Dedifferentiated amniotic fluid mesenchymal stem cell (primary cell): ENCODE measurements at regions not wholly inside any gene's neighbourhood (a gene's known extent, or its start where the extent isn't known, plus 50 kb on each side); places are given as distances from the start of the nearest gene placed in this dataset.

Source experiments
- DNase-seq: peaks from one replicate; pipeline ENCODE4 v3.0.0-alpha.2; 2016; ENCODE audit errors: extremely low spot score

DNA sequence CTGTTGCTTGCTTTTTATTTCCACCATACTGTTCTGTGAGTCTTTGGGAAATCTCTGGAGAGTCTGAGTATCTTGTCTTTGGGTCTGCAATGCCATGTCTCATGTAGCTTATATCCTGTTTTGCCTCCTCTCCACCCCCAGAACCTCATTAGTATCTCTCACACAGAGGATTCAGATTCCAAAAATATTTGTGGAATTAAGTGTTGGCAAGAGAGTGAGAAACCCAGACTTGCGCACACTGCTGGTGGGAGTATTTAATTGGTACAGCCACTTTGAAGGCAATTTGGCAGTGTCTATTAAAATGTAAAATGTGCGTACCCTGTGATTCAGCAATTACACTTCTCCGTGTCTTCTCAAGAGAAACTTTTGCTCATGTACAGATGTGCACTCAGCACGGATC lies 68.6 kb downstream of the ZNF621 start:
- no peak for DNase-seq

DNA sequence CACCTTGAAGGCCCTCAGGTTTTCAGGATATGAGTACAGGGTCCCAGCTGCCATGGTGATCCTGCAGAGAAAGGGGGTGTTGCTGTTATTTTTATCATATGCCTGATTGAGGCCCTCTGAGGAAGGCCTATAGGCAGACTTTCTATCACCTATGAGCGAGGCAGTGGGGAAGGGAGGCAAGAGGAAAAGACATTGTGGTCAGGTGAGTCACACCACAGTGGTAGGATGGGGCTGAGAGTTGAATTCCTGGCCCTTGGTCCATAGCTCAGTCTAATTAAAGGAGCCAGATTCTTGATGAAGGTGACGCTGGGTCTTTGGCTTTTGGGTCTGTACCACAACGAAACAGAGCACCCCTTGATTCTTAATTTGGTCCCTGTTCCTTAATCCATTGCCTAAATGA lies 72.7 kb downstream of the ZNF621 start:
- no peak for DNase-seq

DNA sequence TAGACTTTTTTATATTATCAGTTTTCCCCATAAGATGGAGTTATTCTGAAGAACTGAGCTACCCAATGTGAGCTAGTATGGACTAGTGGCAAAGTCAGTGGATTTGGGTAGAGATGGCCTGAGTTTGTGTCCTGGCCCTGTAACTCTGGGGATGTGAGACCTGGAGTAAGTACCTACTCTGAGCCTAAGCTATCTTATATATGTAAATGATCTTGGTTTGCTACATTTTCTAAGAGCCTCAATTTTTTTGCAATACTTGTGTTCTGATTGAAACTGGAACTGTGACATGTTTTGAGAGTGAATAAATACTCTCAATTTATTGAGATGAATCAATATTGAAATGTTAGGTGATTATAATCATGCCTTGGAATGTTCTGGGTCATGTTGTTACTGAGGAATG lies 73.6 kb downstream of the ZNF621 start:
- DNase-seq, result no peak

DNA sequence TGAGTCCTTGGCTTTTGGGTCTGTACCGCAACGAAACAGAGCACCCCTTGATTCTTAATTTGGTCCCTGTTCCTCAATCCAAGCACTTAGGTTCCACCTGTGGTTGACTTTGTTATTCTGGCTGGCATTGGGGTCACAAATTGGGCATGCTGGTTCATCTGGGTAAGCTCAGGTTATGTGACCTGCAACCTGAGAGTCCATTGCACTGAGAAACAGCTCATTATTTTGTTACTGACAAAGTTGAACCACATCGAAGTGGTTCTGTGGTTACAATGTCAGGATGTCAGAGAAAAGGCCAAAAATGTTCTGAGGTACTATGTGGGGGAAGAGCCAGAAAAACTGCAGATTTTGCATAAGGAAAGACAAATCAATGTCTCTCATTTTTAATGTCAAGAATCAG lies 74.2 kb downstream of the ZNF621 start:
- no peak for DNase-seq

DNA sequence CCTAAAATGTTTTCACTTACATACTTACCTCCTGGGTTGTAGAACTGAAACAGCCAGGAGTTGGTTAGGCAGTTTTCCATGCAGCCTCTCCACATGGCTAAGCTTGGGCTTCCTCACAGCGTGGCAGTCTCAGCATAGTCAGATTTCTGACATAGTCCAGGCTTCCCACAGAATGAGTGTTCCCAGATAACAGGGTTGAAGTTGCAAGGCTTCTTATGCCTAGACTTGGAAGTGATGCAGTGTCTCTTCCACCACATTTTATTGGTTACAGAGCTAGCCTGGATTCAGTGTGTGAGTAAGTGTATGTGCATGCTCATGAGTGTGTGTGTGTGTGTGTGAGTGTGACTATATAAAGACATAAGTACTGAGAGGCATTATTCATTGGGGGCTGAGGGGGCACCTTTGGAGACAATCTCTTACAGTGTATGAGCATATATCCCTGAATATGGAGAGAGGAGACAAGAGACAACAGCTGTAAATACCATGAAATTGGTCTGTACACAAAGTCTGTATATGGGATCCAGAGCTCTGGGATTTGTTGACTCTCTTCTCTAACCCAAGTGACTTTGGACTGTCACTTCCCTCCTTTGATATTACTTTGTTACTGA lies 78.1 kb downstream of the ZNF621 start:
- DNase-seq, result no peak

DNA sequence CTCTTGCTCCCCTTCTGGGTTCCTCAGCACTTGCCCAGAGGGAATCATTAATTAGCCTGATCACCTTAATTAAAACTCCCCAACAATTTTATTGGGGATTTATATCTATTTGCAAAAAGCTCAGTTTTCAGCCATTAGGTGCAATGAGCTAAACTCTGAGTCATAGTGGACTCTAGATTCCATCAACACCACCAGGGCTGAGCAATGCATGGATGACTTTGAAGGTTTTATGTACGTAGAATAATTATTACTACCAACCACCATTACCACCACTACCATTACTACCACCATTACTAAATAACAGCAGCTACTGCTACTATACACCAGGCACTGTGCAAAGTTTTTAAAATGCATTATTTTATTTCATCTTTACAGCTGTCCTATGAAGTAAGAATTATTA lies 81.2 kb downstream of the ZNF621 start:
- DNase-seq, result no peak

DNA sequence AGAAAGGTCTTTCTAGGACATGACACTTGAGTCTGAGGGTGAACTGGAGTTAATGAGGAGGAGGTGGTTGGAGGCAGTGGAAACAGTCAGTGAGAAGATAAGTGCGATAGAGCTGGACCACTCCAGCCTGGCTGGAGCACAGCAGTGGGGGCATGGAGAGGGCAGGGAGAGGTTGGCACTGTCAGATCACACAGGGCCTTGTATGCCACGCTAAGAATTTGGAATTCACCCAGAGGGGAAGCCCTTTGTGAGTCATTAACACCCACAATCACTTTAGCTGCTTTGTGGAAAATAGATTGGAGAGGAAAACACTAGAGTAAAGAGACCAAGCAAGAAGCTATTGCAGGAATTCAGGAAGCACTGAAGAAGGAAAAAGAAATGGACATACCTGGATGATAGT lies 83.3 kb downstream of the ZNF621 start:
- DNase-seq, result no peak

DNA sequence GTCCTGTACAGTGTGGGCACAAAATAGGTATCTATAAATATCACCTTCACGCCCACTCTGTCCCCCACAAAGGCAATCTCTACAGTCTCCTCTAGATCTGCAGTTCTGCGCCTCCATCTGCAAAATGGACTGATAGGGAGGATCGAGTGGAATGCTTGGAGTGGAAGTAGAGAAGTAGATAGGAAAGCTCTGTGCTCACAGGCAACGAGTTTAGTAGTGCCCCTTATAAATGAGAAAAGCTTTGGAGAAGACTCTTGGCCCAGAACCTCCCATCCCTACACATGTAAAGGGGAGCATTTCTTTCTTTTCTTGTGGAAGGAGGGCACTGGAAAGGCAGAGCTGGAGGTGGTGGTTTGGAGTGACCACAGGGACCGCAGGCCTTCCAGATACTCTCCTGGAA lies 88.5 kb downstream of the ZNF621 start:
- DNase-seq, result no peak

DNA sequence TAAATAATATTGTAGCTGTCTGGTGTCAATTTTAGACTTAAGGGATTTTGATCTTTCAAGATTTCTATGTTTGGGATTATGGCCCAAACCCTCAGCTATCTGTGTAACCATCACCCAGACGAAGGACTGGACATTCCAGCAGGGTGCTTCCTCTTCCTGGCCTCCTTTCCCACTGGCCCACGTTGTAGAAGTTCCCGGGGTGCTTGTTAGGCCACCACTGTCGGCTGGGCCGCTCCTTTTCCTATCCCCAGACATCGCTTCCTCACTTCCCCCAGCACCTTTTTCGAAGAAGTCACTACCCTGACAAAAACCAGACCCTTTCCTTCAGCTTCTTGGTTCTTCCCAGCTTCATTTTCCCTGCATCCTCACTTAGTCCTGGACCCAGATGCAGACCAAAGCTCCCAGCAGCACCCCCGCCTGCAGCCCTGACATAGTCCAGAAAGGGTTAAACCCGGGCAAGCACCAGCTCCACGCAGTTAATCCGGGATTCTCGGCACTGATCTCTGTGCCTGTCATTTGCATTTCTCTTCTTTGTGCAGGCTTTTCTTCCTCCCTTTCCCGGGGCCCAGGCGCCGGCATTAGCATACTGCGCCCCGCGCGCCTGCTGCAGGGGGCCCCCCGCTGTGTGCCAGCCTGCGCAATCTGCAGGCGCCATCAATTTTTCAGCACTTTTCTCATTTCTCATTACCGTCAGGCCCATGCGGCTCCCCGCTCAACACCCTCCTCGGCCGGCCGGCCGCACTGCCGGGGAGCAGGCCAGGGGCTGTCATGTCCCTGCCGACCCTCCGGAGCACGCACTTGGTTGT lies 90.6 kb downstream of the ZNF621 start:
- no peak for DNase-seq

DNA sequence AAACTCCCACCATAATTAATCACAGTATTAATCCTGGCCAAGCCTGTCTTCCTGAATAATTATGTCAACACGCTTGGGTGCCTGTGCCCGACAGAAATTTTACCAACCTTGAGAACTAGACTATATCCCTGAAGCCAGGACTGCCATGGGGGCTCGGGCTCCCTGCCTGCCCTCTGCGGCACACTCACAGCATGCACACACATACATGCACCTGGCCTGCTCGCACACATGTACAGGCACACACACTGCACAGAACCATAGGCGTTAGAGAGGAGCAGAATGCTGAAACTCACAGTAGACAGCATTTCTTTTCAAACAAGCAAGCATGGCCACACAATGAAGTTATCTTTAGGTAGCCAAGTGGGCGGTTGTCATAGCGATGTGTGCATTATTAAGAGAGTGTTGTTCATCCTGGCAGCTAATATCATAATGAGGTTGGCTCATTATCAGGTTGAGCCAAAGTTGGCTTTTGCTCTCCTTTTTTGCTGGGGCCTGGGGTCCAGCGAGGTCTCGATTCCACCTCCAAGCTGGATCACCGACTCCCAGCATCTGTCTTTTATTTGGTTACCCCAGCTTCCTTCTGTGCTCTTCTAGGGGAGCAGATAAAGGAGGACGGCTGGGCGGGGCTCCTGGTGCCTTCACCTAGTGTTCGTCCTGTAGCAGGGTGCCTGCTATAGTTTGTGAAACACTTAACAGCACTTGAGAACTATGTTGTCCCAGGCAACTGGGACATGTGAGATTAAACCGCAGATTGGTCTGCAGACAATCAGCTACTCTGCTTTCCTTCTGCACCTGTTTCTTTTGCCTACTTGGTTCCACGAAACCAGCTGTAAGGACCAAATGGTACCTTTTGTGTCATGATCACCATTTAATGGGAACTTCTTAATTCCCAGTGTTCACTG lies 91.4 kb downstream of the ZNF621 start:
- DNase-seq, result no peak

DNA sequence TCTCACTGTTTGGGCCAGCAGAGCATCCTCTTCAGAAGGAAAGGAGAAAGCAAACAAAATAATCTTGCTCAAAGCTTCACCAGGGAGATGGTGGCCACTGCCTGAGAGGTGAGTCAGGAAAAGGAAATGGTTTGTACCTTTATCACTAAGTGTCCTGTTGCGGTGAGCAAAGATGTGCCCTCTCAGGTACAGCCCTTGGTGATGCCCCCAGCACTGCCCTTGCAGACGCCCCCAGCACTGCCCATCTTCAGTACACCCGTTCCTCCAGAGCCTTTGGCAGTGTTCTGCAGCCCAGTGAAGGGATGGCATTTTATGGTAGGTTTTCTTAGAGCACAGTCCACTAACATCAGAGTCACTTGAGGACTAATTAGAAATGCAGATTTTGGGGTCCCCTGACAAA lies 92.3 kb downstream of the ZNF621 start:
- no peak for DNase-seq

DNA sequence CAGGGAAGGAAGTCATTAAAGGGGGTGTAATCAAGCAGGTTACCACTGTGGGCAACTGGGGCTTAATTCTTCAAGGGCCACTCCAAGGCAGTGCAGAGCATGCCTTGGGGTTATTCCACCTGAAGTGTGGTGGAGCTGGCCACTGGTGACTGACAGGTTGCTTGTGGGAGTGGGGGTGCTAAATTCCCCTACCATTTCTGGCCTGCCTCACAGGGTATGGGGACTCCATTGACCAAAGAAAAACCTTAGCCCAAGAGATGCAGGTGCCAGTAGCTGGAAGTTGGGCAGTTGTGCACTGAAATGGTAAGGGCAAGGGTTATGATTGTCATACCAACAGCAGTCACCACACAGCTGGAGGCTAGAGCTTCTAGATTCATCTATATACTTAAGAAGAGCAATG lies 93.4 kb downstream of the ZNF621 start:
- DNase-seq, result no peak

DNA sequence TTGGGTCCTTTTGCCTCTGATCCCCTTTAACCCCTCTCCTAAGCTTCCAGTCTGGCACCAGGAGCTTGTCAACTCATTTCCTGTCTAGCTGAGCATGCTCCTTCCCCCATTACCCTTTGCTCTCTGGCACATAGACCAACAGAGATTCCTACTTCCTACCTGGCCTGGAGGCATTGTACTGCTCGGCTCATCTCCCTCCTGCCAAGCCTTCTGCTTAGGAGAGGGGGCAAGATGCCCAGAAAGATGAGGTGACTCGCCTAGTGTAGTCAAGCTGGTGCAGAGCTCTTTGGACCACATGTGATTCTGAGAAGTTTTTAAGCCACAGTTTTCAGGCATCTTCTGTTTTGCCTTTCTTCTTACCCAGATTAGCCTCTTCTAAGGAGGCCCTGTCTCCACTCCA lies 95.4 kb downstream of the ZNF621 start:
- DNase-seq, result no peak

DNA sequence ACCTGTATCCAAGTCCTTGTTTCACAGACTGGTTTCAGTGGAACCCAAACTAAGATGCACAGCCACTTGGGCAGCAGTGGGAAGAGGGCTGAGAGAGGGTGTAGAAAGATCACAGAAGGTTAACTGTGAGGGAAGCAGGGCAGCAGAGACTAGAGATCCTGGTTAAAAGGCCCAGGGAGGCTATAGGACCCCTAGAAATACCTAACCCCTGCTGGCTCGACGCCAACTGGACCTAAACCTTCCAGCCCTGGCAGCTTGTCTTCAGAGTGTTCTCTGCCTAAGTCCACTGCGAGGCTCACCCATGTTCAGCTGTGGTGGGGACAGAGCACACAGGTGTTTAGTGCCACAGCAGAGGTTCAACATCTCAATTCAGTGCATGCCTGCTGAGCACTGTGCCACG lies 96.5 kb downstream of the ZNF621 start:
- DNase-seq, result no peak

DNA sequence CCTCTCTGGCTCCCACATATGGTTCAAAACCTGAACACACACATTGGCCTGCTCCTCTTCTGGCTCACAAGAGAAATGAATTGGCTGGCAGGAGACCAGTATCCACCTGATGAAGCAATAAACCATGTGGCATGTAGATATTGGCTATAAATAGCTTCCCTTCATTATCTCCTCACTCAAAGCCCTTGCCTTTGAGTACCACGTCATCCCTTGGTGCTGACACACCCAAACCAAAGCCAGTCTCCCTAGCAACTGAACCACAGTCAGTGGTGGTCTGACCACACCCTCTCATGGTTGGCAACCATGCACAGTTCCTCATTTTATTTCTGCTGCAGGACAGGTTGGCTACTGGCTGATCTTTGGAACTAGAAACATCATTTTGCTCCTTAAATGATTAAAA lies 98.8 kb downstream of the ZNF621 start:
- DNase-seq, result no peak

DNA sequence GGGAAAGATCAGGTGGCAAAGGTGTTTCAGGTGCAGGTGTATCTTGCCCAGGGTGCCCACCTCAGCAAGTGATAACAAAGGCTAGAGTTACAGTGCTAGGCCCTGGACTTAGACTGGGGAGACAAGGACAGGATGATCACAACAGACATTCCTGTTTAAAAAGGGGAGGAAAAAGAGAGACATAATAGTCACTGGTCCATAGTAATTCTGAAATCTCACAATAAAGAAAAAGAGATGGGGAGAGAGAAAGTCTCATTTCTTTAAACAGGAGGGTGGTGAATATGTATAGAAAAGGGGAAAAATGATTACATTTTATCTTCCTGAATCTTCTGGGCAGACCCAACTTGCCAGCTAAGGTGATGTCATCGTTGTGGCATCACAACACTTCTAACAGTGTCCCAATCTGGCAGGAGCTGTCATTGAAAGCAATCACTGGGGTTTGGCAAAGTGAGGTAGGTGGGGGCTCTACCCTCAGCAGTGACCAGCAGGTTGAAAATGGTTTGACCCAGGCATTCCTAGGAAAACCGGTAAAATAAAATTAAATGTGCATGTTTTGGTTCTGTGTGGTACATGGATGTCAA lies 99.5 kb downstream of the ZNF621 start:
- DNase-seq, result no peak

DNA sequence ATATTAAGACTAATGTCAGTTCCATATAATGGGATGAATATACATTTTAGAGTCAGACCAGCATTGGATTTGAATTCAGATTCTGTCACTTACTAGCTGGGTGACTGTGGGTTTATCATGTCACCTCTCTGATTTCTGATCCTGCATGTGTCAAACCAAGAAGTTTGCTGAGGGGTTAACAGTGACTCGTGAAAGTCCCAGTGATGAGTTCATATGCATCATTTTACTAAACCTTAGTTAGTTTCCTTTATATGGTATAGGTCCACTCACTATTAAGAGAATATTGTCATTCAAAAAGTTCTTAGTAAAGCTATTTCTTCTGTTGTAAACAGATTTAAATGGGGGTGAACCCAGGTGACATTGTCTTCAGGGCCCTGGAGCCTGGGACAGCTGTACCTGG lies 102.3 kb downstream of the ZNF621 start:
- no peak for DNase-seq

DNA sequence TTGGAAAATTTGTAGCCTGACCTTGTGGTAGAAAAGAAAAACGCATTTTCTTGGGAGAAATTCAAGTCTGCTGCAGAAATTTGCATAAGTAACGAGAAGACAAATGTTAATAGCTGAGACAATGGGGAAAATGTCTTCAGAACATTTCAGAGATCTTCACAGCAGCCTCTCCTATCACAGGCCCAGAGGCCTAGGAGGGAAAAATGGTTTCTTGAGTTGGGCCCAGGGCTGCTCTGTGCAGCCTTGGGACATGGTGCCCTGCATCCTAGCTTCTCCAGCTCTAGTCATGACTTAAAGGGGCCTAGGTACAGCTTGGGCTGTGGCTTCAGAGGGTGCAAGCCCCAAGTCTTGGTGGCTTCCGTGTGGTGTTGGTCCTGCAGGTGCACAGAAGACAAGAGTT lies 104.2 kb downstream of the ZNF621 start:
- no peak for DNase-seq

DNA sequence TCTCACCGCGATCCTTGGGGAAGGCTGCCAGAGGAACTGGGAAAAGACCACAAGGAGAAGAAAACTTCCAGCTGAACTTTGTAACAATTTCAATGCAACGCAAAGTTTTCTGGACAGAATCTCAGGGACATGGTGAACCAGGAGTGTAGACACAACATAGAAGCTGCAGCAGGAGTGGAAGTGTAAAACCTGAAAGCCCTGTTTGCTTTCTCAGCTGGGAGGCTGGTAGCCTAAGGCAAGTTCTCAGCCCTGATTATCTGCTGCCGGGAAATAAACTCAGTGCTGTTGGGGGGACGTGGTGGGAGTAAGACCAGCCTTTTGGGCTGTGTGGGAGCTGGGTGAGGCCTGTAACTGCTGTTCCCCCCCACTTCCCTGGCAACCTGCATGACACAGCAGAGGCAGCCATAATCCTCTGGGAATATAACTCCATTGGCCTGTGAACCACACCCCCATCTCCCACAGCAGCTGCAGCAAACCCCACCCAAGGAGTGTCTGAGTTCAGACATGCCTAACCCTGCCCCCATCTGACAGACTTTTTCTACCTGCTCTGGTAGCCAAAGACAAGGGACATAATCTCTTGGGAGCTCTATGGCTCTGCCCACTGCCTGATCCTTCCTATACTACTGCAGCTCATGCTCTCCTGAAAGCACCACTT lies 106.7 kb downstream of the ZNF621 start:
- no peak for DNase-seq

DNA sequence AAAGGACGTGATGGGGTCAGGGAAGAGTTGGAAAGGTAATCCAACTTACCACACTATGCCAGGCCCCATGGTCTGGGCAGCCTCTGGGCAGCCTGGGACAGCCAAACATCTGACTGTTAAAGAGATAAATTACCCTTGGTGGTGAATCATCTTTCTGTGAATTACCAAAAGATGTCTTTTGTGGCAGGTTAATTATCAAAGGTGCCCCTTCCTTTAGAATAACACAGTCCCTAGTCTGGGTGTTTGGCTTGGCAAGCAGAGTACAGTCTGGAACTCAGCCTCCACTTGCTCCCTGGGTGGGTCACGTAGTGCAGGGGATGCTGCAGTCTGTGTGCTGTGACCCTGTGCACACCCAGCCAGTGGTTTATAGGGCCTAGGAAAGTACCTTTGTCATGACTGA lies 113.1 kb downstream of the ZNF621 start:
- no peak for DNase-seq

DNA sequence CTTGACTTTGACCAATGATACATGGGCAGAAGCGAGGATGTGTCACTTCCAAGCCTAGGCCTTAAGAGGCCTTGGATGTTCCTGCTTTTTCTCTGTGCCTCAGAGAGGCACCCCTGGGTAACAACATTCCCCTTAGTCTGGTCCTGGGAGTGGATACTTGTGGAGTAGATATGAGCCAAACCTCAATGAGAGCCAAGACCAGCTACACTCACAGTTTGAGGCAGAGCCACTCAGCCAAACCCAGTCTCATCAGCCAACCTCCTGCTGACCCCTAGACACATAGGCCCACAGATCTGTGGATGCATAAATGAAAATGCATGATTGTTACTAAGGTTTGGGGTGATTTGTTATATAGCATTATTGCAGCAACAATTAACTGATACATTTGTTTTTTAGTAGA lies 114.2 kb downstream of the ZNF621 start:
- DNase-seq, result no peak

DNA sequence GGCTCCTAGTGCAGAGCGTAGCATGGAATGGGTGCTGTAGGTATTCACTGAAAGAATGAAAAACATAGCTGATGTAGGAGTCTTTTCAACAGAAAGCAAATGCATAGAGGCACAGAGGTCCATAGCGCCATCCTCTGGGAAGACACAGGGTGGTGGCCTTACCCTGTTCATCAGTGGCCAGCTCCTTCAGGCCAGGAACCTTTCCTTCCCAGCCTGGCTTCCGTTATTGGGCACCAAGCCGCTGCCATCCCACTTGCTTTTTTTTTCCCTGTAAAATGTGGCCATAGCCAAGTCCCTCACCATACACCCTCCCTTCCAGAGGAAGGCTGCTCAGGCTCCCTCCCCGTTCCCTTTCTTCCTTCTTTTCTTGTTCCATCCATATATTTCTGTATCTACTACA lies 118.1 kb downstream of the ZNF621 start:
- DNase-seq, result no peak
